AG09309 (cell line): ENCODE measurements at regions not wholly inside any gene's neighbourhood (a gene's known extent, or its start where the extent isn't known, plus 50 kb on each side); places are given as distances from the start of the nearest gene placed in this dataset.

Source experiments
- DNase-seq: peaks from one replicate; pipeline ENCODE4 v3.0.0-alpha.2; 2010; ENCODE audit warnings: low read depth
- H3K4me3 ChIP-seq: 2 replicates; pipeline ENCODE4 v1.5.1; 2011; ENCODE audit warnings: mild to moderate bottlenecking, low read depth, low read length, moderate library complexity; ENCODE audit not compliant: control insufficient read depth
- CTCF ChIP-seq: IDR thresholded peaks from 2 replicates; pipeline ENCODE4 v1.5.1; 2011; ENCODE audit warnings: mild to moderate bottlenecking, low read depth, low read length, inconsistent platforms; ENCODE audit not compliant: insufficient read depth, control insufficient read depth; ENCODE audit errors: missing control alignments

DNA sequence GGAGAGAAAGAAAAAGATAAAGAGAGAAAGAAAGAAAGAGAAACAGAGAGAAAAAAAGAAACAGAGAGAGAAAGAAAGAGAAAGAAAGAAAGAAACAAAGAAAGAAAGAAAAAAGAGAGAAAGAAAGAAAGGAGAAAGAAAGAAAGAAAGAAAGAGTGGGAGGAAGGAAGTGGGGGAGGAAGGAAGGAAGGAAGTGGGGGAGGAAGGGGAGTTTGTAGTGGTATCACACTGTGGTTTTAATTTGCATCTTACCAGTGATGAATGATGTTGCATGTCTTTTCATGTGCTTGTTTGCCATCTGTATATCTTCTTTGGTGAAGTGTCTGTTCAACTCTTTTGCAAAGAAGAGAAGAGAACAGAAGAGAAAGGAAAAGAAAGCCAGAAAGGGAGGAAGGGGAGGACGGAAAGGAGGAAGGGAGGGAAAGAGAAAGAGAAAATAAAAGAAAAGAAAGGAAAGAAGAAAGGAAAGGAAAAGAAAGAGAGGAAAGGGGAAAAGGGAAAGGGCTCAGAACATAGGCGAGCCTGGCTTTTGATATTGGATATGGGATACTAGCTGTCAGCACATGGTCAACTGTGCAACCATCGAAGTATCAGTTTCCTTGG lies 79.2 kb upstream of the FRMD4A start:
- no peak for DNase-seq
- no peak for TF ChIP-seq CTCF
- no peak overlapping the region for H3K4me3 ChIP-seq

DNA sequence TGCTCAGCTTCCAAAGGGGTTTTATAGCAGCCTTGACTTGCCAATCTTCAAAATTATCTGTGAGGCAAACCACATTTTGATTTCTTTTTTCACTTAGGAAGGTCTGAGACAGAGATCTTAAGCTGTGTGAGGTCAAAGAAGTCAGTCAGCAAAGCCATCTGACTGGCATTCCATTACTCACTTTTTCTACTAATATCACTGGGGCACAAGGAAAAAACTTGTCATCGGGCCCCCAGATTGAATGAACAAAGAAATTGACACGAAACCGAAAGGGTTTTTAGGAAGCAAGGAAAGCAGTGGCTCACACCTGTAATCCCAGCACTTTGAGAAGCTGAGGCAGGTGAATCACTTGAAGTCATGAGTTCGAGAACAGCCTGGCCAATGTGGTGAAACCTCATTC lies 78.5 kb upstream of the FRMD4A start:
- H3K4me3 ChIP-seq = no peak overlapping the region
- no peak for DNase-seq
- TF ChIP-seq CTCF = no peak

DNA sequence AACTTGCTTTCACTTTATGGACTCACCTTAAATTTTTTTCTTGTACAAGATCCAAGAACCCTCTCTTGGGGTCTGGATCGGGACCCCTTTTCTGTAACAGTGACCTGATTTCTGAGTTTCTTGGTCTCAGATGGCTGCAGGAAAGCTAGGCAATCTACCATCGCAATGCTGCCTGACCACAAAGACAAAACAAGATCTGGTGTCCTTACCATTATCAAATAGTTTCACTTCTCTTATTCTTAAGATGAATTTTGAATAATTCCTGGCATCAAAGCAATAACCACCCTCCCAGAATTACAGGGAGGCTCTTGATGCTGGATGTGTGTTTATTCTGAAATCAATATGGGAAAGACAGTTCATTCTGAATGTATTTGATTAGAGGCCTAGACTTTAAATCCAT lies 77.4 kb upstream of the FRMD4A start:
- no peak for DNase-seq
- TF ChIP-seq CTCF = no peak
- H3K4me3 ChIP-seq = no peak overlapping the region

- H3K4me3 ChIP-seq = no peak overlapping the region
- no peak for TF ChIP-seq CTCF
- DNase-seq = no peak
Observed at GRCh38 chr10:14407567-14407966, 76.8 kb upstream of the FRMD4A start.

- no peak for TF ChIP-seq CTCF
- H3K4me3 ChIP-seq = no peak overlapping the region
- DNase-seq = peak; percentile 90
Observed at GRCh38 chr10:14405076-14406065, 74.6 kb upstream of the FRMD4A start.

- DNase-seq = no peak
- TF ChIP-seq CTCF = no peak
- no peak overlapping the region for H3K4me3 ChIP-seq
Observed at GRCh38 chr10:14403881-14404623, 73.3 kb upstream of the FRMD4A start.
